Activated CD4-positive, alpha-beta T cell treated with anti-CD3 and anti-CD28 coated beads, Interleukin-2, amount 10 ng/mL, durations not matched to agents 24 days and 14 days (primary cell): ENCODE measurements at regions not wholly inside any gene's neighbourhood (a gene's known extent, or its start where the extent isn't known, plus 50 kb on each side); places are given as distances from the start of the nearest gene placed in this dataset.

Experiments
- DNase-seq: peaks from one replicate; pipeline ENCODE4 v3.0.0; 2022
- H3K27ac Mint-ChIP-seq: one replicate; pipeline ENCODE4 v1.8.0; 2022; ENCODE audit warnings: mild to moderate bottlenecking, mixed read lengths
- H3K27me3 Mint-ChIP-seq: one replicate; pipeline ENCODE4 v1.8.0; 2022; ENCODE audit warnings: mixed read lengths
- H3K36me3 Mint-ChIP-seq: one replicate; pipeline ENCODE4 v1.8.0; 2022; ENCODE audit warnings: low read depth, mild to moderate bottlenecking, mixed read lengths
- H3K4me1 Mint-ChIP-seq: one replicate; pipeline ENCODE4 v1.8.0; 2021; ENCODE audit warnings: mixed read lengths
- H3K4me3 Mint-ChIP-seq: one replicate; pipeline ENCODE4 v1.8.0; 2022; ENCODE audit warnings: mild to moderate bottlenecking, moderate library complexity, mixed read lengths
- H3K9me3 Mint-ChIP-seq: one replicate; pipeline ENCODE4 v1.8.0; 2021; ENCODE audit warnings: mixed read lengths
- intact Hi-C: fragments of 100-400 bp; cut with micrococcal nuclease; formaldehyde crosslinking; loops from one replicate; pipeline ENCODE4 v1.15.1; 2023

DNA sequence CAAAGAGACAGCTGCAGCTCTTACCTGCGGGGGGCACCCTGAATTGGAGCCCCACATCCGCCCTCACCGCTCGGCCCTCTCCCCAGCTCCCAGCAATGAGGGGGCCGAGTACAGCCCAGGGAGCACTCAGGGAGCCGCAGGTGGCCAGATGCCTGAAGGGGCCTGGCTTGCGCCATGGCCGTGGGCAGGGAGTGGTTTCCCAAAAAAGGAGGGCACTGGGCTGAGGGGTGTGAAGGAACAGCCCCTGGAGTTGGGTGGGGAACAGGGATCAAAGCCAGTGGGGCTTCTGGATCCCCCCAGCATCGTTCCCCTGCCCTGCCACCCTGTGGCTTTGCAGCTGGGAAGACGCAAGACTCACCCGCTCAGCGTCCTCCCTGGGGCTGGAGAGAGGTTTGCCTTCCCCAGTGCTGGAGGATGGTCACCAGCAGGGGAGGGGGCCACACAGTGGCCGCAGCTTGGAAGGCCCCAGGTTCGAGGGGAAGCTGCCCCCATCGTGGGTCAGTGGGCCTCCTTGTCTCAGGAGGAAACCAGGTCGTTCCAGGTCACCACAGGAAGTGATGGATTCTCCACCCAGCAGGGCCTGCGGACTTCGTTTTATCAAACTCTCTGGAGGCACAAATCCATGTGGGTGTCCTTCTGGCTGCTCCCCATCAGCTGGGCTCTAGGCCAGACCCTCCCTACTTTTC is 68.2 kb upstream of the HPCAL1 start:
- intact Hi-C loops, result no loop called here
- H3K4me3 Mint-ChIP-seq, result no peak overlapping the region
- H3K9me3 Mint-ChIP-seq, result peaks cover 10% of the 10 kb centered on the region
- no peak for DNase-seq
- H3K27me3 Mint-ChIP-seq, result no peaks in the 10 kb centered on the region
- peaks cover 7% of the 10 kb centered on the region for H3K4me1 Mint-ChIP-seq
- no peaks in the 10 kb centered on the region for H3K36me3 Mint-ChIP-seq
- H3K27ac Mint-ChIP-seq, result no peak overlapping the region

GRCh38 chr2:10235099-10235908 is 67.4 kb upstream of the HPCAL1 start:
- DNase-seq, result no peak
- no peaks in the 10 kb centered on the region for H3K27me3 Mint-ChIP-seq
- intact Hi-C loops, result no loop called here
- H3K4me1 Mint-ChIP-seq, result peaks cover 7% of the 10 kb centered on the region
- H3K27ac Mint-ChIP-seq, result no peak overlapping the region
- no peaks in the 10 kb centered on the region for H3K36me3 Mint-ChIP-seq
- H3K9me3 Mint-ChIP-seq, result peaks cover 10% of the 10 kb centered on the region
- H3K4me3 Mint-ChIP-seq, result no peak overlapping the region

DNA sequence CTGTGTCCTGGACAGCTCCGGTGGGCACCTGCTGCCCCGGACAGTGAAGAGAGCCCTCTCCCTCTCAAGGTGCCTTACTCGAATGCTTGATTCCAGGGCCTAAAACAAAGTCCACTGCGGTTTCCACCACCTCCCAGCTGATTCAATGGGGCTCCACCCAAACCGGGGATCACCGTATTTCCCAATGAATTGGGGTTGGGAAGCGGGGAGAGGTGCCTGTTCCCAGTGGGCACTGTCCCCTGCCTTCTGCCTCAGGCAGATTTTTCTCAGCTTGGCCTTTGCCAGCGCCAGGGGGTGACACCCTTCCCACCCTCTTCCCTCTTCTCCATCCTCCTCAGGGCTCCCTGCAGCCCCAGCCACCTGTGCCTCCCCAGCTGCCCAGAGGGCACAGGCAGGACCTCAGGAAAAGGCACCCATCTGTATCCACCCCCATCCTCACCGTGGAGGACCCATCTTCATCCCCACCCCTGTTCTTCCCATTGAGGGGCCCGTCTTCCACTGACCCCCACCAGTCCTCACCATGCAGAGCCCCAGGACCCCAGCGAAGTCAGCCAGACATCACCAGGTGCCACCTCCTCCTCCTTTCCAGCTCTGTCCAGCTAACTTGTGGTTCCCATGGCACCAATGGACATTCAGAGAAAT is 66.7 kb upstream of the HPCAL1 start:
- no peak overlapping the region for H3K27ac Mint-ChIP-seq
- peaks cover 10% of the 10 kb centered on the region for H3K9me3 Mint-ChIP-seq
- H3K4me1 Mint-ChIP-seq, result peaks cover 7% of the 10 kb centered on the region
- DNase-seq, result no peak
- no peak overlapping the region for H3K4me3 Mint-ChIP-seq
- no peaks in the 10 kb centered on the region for H3K36me3 Mint-ChIP-seq
- intact Hi-C loops, result no loop called here
- no peaks in the 10 kb centered on the region for H3K27me3 Mint-ChIP-seq

- Mint-ChIP-seq H3K27me3 (no peaks in the 10 kb centered on the region), H3K9me3 (peaks cover 10% of the 10 kb centered on the region), H3K27ac (no peak overlapping the region), H3K36me3 (no peaks in the 10 kb centered on the region), H3K4me3 (no peak overlapping the region), H3K4me1 (peaks cover 7% of the 10 kb centered on the region)
- intact Hi-C loops, result no loop called here
- no peak for DNase-seq
These were observed 65.9 kb upstream of the HPCAL1 start for GRCh38 chr2:10236571-10237391.

- Mint-ChIP-seq H3K27me3 (no peaks in the 10 kb centered on the region), H3K4me1 (peaks cover 7% of the 10 kb centered on the region), H3K27ac (no peak overlapping the region), H3K4me3 (no peak overlapping the region), H3K9me3 (peaks cover 10% of the 10 kb centered on the region), H3K36me3 (no peaks in the 10 kb centered on the region)
- intact Hi-C loops, result no loop called here
- DNase-seq, result no peak
These were observed 65.0 kb upstream of the HPCAL1 start for GRCh38 chr2:10237392-10238321.

DNA sequence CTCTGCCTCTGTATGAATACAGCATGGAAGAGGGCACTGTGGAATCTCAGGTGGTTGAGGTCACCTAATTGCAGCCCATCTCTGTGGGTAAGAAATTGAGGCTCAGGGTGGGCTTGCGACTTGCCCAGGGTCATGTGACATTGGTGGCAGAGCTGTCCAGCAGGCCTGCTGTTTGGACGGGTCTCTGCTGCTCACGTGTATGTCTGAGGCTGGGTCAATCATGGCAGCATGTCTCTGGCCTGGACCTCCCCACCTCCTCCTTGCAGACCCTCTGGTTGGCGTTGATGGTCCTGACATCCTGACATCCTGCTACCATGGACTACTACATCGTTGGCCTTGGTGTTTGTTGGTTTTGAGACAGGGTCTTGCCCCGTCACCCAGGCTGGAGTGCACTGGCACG is 64.3 kb upstream of the HPCAL1 start:
- H3K9me3 Mint-ChIP-seq, result peaks cover 5% of the 10 kb centered on the region
- no peaks in the 10 kb centered on the region for H3K36me3 Mint-ChIP-seq
- no peak for DNase-seq
- H3K4me1 Mint-ChIP-seq, result peaks cover 3% of the 10 kb centered on the region
- H3K27me3 Mint-ChIP-seq, result no peaks in the 10 kb centered on the region
- no peak overlapping the region for H3K4me3 Mint-ChIP-seq
- H3K27ac Mint-ChIP-seq, result no peak overlapping the region
- intact Hi-C loops, result no loop called here

DNA sequence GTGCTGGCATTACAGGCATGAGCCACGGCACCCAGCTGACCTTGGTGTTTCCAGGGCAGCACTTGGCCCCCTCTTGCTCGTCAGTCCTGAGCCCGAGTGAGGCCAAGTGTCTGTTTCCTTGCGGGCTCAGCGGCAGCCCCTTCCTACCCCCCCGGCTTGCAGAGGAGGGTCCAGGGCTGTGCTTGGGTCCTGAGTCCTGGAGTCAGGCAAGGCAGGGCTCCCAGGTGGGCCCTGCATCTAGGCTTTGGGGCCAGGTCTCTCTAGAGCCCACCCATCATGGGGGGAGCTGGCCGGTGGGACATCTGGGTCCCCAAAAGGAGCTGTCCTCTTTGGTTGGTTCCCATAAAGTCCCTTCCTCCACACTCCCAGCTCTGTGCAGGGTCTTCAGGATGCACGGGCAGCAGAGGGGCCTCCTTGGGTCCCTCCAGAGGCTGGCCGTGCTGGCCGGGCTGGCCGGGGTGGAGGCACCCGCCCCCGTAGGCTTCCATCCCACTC is 63.7 kb upstream of the HPCAL1 start:
- Mint-ChIP-seq H3K4me1 (no peaks in the 10 kb centered on the region), H3K9me3 (no peaks in the 10 kb centered on the region), H3K27me3 (no peaks in the 10 kb centered on the region), H3K36me3 (no peaks in the 10 kb centered on the region), H3K4me3 (no peak overlapping the region), H3K27ac (no peak overlapping the region)
- no peak for DNase-seq
- intact Hi-C loops, result no loop called here

DNA sequence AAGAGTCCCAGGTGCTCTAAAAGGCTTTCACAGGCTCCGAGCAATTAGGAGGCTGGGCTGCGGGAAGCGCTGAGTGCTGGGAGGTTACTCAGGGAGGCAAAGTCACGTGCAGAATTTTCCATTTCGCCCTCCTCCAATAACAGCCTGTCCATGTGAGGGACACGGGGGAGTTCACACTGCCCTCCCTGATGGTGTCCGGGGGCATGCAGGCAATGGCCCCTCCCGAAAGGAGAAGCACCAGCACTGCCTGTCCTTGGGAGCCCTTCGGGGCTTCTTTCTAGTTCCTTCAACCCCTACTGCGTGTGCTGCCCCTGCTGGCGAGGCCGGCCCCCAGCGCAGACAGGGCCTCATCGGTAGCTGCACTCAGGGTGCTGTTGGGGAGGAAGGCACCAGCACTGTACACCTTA is 63.1 kb upstream of the HPCAL1 start:
- no peaks in the 10 kb centered on the region for H3K36me3 Mint-ChIP-seq
- no peak overlapping the region for H3K4me3 Mint-ChIP-seq
- H3K27me3 Mint-ChIP-seq, result no peaks in the 10 kb centered on the region
- no peak overlapping the region for H3K27ac Mint-ChIP-seq
- H3K4me1 Mint-ChIP-seq, result no peaks in the 10 kb centered on the region
- DNase-seq, result no peak
- intact Hi-C loops, result no loop called here
- no peaks in the 10 kb centered on the region for H3K9me3 Mint-ChIP-seq

- H3K9me3 Mint-ChIP-seq, result no peaks in the 10 kb centered on the region
- H3K27me3 Mint-ChIP-seq, result no peaks in the 10 kb centered on the region
- no peak overlapping the region for H3K4me3 Mint-ChIP-seq
- H3K4me1 Mint-ChIP-seq, result no peaks in the 10 kb centered on the region
- H3K27ac Mint-ChIP-seq, result no peak overlapping the region
- intact Hi-C loops, result no loop called here
- no peak for DNase-seq
- H3K36me3 Mint-ChIP-seq, result no peaks in the 10 kb centered on the region
These were observed 62.5 kb upstream of the HPCAL1 start for GRCh38 chr2:10240161-10240681.

- intact Hi-C loops, result no loop called here
- Mint-ChIP-seq H3K4me3 (no peak overlapping the region), H3K4me1 (no peaks in the 10 kb centered on the region), H3K27ac (no peak overlapping the region), H3K36me3 (no peaks in the 10 kb centered on the region), H3K27me3 (no peaks in the 10 kb centered on the region), H3K9me3 (no peaks in the 10 kb centered on the region)
- no peak for DNase-seq
These were observed 61.6 kb upstream of the HPCAL1 start for GRCh38 chr2:10240911-10241610.

- intact Hi-C loops, result no loop called here
- Mint-ChIP-seq H3K36me3 (no peaks in the 10 kb centered on the region), H3K4me1 (no peaks in the 10 kb centered on the region), H3K9me3 (no peaks in the 10 kb centered on the region), H3K27me3 (no peaks in the 10 kb centered on the region), H3K4me3 (no peak overlapping the region), H3K27ac (no peak overlapping the region)
- DNase-seq, result no peak
These were observed 60.9 kb upstream of the HPCAL1 start for GRCh38 chr2:10241641-10242430.

DNA sequence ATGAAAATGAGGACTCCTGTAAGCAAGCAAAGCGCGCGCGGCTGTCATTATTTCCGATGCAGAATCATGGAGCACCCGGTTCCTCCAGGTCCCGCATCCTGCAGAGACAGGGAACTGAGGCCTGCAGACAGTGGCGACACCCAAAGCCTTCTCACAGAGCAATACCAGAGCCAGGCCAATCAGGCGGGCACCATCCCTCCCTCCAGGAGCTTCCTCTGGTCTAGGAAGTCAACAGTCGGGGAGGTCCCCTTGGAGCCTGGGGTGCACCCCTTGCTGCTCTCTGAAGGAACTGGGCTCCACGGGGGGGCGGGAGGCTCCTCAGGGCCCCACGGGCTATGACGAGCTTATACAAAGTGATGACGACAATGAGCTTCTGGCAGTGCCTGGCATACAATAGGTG is 60.3 kb upstream of the HPCAL1 start:
- Mint-ChIP-seq H3K4me3 (no peak overlapping the region), H3K27me3 (no peaks in the 10 kb centered on the region), H3K36me3 (no peaks in the 10 kb centered on the region), H3K9me3 (no peaks in the 10 kb centered on the region), H3K27ac (no peak overlapping the region), H3K4me1 (no peaks in the 10 kb centered on the region)
- DNase-seq, result no peak
- intact Hi-C loops, result no loop called here
